Cardiac muscle cell (in vitro differentiated cells and primary cell): ENCODE measurements at regions not wholly inside any gene's neighbourhood (a gene's known extent, or its start where the extent isn't known, plus 50 kb on each side); places are given as distances from the start of the nearest gene placed in this dataset.

Source experiments
- DNase-seq, 2 donors: peaks; one replicate each; pipeline versions ENCODE4 v3.0.0 to v3.0.0-alpha.2; 2010 to 2017; ENCODE audit warnings: low read depth in 1 of 2, low spot score in 1 of 2
- H3K27ac ChIP-seq: fragments of 200-600 bp; sonication (generic); 2 replicates; pipeline ENCODE4 v1.5.1; 2016
- H3K27me3 ChIP-seq: fragments of 200-600 bp; sonication (generic); 2 replicates; pipeline ENCODE4 v1.6.0; 2016; ENCODE audit warnings: control low read depth
- H3K36me3 ChIP-seq: fragments of 200-600 bp; sonication (generic); 2 replicates; pipeline ENCODE4 v1.5.1; 2016; ENCODE audit warnings: control low read depth
- H3K4me1 ChIP-seq: fragments of 200-600 bp; sonication (generic); 2 replicates; pipeline ENCODE4 v1.8.1; 2017; ENCODE audit warnings: low read depth, mild to moderate bottlenecking, mixed run types
- H3K4me3 ChIP-seq: fragments of 200-600 bp; sonication (generic); 2 replicates; pipeline ENCODE4 v1.5.1; 2016; ENCODE audit warnings: mild to moderate bottlenecking
- H3K9me3 ChIP-seq: fragments of 200-600 bp; sonication (generic); 2 replicates; pipeline ENCODE4 v1.5.1; 2017; ENCODE audit warnings: low read depth, mild to moderate bottlenecking, control low read depth
- TF ChIP-seq, protein P1 (sequence below): IDR thresholded peaks from 2 replicates; pipeline ENCODE4 v1.5.1; 2012; ENCODE audit warnings: low read depth, mild to moderate bottlenecking, low read length

DNA sequence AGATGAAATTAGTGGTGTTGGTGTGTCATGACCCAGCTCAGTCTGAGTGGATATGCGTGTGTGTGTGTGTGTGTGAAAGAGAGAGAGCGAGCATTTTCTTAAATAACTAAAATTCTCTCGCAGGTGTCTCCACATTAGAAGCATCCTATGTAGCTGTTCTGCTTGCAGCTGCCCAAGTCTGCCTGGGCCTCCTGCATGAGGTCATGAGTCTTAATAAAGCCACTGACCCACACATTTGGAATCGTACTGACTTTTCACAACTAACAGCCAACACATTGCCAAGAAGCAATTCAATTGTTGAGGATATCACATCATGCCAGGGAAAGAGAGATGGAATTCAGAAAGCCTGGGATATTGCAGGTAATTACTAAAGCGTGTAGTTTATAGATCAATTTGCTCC lies 238.2 kb upstream of the AJAP1 start:
- DNase-seq: no peak
- no peaks in the 10 kb centered on the region for H3K9me3 ChIP-seq
- no peaks in the 10 kb centered on the region for H3K27me3 ChIP-seq
- TF ChIP-seq, protein P1, sequence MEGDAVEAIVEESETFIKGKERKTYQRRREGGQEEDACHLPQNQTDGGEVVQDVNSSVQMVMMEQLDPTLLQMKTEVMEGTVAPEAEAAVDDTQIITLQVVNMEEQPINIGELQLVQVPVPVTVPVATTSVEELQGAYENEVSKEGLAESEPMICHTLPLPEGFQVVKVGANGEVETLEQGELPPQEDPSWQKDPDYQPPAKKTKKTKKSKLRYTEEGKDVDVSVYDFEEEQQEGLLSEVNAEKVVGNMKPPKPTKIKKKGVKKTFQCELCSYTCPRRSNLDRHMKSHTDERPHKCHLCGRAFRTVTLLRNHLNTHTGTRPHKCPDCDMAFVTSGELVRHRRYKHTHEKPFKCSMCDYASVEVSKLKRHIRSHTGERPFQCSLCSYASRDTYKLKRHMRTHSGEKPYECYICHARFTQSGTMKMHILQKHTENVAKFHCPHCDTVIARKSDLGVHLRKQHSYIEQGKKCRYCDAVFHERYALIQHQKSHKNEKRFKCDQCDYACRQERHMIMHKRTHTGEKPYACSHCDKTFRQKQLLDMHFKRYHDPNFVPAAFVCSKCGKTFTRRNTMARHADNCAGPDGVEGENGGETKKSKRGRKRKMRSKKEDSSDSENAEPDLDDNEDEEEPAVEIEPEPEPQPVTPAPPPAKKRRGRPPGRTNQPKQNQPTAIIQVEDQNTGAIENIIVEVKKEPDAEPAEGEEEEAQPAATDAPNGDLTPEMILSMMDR: no peak
- no peaks in the 10 kb centered on the region for H3K36me3 ChIP-seq
- H3K4me1 ChIP-seq: no peaks in the 10 kb centered on the region
- H3K4me3 ChIP-seq: no peak overlapping the region
- no peak overlapping the region for H3K27ac ChIP-seq

DNA sequence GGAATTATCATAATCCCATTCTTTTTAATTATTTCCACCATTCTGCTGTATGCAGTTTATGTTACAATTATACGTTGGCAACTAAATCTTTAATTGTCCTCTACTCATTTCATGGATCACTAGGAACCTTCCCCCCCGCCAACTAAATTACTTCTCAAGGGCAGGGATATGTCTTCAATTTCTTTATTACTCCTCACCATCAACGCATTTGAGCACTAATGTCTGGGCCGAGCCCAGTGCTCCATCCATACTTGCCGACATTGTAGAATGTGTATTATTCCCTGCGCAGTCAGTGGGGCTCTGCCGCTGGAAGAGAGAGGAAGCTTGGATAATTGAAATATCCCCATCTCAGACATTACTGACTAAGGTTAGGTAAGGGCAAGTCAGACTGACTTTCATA lies 236.4 kb upstream of the AJAP1 start:
- H3K27ac ChIP-seq: no peak overlapping the region
- no peaks in the 10 kb centered on the region for H3K36me3 ChIP-seq
- H3K27me3 ChIP-seq: no peaks in the 10 kb centered on the region
- no peak overlapping the region for H3K4me3 ChIP-seq
- no peaks in the 10 kb centered on the region for H3K9me3 ChIP-seq
- H3K4me1 ChIP-seq: no peaks in the 10 kb centered on the region
- no peak for DNase-seq
- TF ChIP-seq, protein P1: no peak

DNA sequence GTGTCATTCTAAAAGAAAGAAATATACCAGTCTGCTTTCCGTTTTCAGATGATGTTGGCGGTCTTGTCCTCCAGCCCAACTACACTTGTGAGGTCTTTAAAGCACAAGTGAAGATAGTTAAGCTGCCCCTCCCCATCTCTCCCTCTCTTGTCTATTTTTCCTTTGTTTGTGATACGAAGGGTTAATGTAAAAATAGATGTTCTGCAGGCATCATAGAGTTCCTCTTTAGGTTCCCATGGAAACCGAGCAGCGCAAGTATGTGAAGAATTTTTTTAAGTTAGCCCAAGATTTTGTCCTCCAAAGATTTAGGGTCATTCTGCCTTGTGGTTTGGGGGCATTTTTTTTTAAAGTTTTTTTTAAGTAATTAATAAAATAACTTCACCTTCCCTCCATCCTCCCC lies 232.4 kb upstream of the AJAP1 start:
- Histone ChIP-seq H3K27me3 (no peaks in the 10 kb centered on the region), H3K4me3 (no peak overlapping the region), H3K36me3 (no peaks in the 10 kb centered on the region), H3K9me3 (peaks cover 4% of the 10 kb centered on the region), H3K27ac (no peak overlapping the region), H3K4me1 (no peaks in the 10 kb centered on the region)
- DNase-seq: no peak
- TF ChIP-seq, protein P1: no peak

DNA sequence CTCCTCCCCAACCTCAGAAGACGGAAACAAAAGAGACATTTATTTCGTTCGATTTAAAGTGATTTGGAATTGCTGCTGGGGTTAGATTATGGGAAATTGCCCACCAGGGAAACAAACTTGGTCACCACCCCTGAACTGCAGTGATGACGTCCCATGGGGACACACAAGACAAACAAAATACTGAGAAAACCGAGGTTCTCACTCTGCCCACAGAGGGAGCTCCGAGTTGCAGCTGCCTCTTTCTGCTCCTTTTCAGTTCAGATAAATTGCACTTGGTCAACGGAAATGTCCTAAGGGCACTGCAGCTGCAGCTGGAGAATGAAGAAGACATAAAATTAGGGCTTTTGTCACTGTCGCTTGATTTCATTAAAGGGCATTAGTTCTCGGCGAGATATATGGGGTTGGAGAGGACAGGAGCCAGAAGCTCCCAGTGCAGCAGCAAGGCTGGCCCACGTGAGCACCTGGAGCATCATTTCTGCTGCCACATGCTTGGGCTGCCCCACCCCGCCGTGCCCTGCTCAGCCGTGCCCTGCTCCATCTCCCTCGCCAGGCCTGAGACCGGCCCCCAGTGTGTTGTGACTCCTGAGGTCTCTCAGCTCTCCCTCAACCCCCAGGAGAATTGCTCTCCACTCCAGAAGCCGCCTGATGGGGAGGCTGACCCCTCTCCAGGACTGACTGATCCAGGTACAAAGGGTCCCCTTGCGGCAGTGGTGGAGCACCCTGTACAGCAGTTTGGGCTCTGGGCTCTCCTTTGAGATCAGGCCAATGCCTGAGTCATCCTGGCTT lies 231.7 kb upstream of the AJAP1 start:
- Histone ChIP-seq H3K27ac (no peak overlapping the region), H3K4me1 (no peaks in the 10 kb centered on the region), H3K9me3 (peaks cover 4% of the 10 kb centered on the region), H3K36me3 (no peaks in the 10 kb centered on the region), H3K27me3 (no peaks in the 10 kb centered on the region), H3K4me3 (no peak overlapping the region)
- TF ChIP-seq, protein P1: no peak
- DNase-seq: no peak

DNA sequence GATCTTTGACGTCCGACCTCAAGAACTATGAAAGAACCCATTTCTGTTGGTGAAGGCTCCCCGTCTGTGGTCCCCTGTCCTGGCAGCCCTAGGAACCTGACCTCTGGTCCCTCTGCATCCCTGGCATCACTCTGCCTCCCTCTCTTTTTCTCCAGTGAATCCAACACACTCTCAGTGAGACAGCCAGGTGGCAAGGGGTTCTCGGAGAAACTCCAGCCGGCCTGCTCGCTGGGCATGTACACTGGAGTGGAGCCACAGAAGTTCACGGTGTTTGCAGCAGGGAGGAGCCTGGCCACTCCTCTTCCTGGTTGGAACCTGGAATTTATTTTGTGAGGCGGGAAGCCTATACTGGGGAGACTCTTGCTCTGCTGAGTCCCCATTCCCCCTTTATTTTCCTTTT lies 230.2 kb upstream of the AJAP1 start:
- Histone ChIP-seq H3K27ac (no peak overlapping the region), H3K36me3 (no peaks in the 10 kb centered on the region), H3K4me3 (no peak overlapping the region), H3K4me1 (no peaks in the 10 kb centered on the region), H3K27me3 (no peaks in the 10 kb centered on the region), H3K9me3 (peaks cover 4% of the 10 kb centered on the region)
- no peak for DNase-seq
- TF ChIP-seq, protein P1: no peak
